Glutamatergic neuron (in vitro differentiated cells): ENCODE measurements at regions not wholly inside any gene's neighbourhood (a gene's known extent, or its start where the extent isn't known, plus 50 kb on each side); places are given as distances from the start of the nearest gene placed in this dataset.

ENCODE experiments used
- DNase-seq: peaks from one replicate; pipeline ENCODE4 v3.0.0; 2022
- H3K27ac Mint-ChIP-seq: one replicate; pipeline ENCODE4 v1.8.0; 2020; ENCODE audit warnings: mild to moderate bottlenecking, mixed read lengths, inconsistent platforms; ENCODE audit not compliant: unreplicated experiment
- H3K27me3 Mint-ChIP-seq: one replicate; pipeline ENCODE4 v1.8.0; 2020; ENCODE audit warnings: mild to moderate bottlenecking, moderate library complexity, mixed read lengths, inconsistent platforms; ENCODE audit not compliant: unreplicated experiment
- H3K36me3 Mint-ChIP-seq: one replicate; pipeline ENCODE4 v1.8.0; 2020; ENCODE audit warnings: mild to moderate bottlenecking, mixed read lengths, inconsistent platforms; ENCODE audit not compliant: unreplicated experiment
- H3K4me1 Mint-ChIP-seq: one replicate; pipeline ENCODE4 v1.8.0; 2020; ENCODE audit warnings: mild to moderate bottlenecking, low read depth, mixed read lengths, inconsistent platforms; ENCODE audit not compliant: unreplicated experiment
- H3K4me3 Mint-ChIP-seq: one replicate; pipeline ENCODE4 v1.8.0; 2020; ENCODE audit warnings: mild to moderate bottlenecking, mixed read lengths, inconsistent platforms; ENCODE audit not compliant: unreplicated experiment
- H3K9me3 Mint-ChIP-seq: one replicate; pipeline ENCODE4 v1.8.0; 2020; ENCODE audit warnings: mild to moderate bottlenecking, moderate library complexity, mixed read lengths, inconsistent platforms; ENCODE audit not compliant: unreplicated experiment
- CTCF ChIP-seq: fragments of 200-600 bp; sonication (generic); IDR thresholded peaks from one replicate; pipeline ENCODE4 v1.5.0; 2021; ENCODE audit not compliant: partially characterized antibody, unreplicated experiment

- no peak for TF ChIP-seq CTCF
- H3K36me3 Mint-ChIP-seq: no peaks in the 10 kb centered on the region
- H3K27ac Mint-ChIP-seq: no peak overlapping the region
- no peaks in the 10 kb centered on the region for H3K4me1 Mint-ChIP-seq
- no peaks in the 10 kb centered on the region for H3K9me3 Mint-ChIP-seq
- H3K27me3 Mint-ChIP-seq: no peaks in the 10 kb centered on the region
- DNase-seq: no peak
- no peak overlapping the region for H3K4me3 Mint-ChIP-seq
Measured at GRCh38 chr14:53764846-53765245, 191.8 kb downstream of the BMP4 start.

- no peak for TF ChIP-seq CTCF
- Mint-ChIP-seq H3K27me3 (no peaks in the 10 kb centered on the region), H3K4me3 (no peak overlapping the region), H3K4me1 (no peaks in the 10 kb centered on the region), H3K27ac (no peak overlapping the region), H3K9me3 (peaks cover 1% of the 10 kb centered on the region), H3K36me3 (no peaks in the 10 kb centered on the region)
- DNase-seq: no peak
Measured at GRCh38 chr14:53758141-53758540, 198.5 kb downstream of the BMP4 start.

GRCh38 chr14:53757732-53758131 lies 198.9 kb downstream of the BMP4 start:
- DNase-seq: no peak
- Mint-ChIP-seq H3K9me3 (peaks cover 1% of the 10 kb centered on the region), H3K4me3 (no peak overlapping the region), H3K27me3 (no peaks in the 10 kb centered on the region), H3K27ac (no peak overlapping the region), H3K4me1 (no peaks in the 10 kb centered on the region), H3K36me3 (no peaks in the 10 kb centered on the region)
- TF ChIP-seq CTCF: no peak

GRCh38 chr14:53751650-53752049 lies 205.0 kb downstream of the BMP4 start:
- Mint-ChIP-seq H3K36me3 (no peaks in the 10 kb centered on the region), H3K27me3 (no peaks in the 10 kb centered on the region), H3K4me3 (no peak overlapping the region), H3K27ac (no peak overlapping the region), H3K4me1 (peaks cover 2% of the 10 kb centered on the region), H3K9me3 (peaks cover 1% of the 10 kb centered on the region)
- DNase-seq: no peak
- TF ChIP-seq CTCF: no peak

GRCh38 chr14:53748691-53749090 lies 207.9 kb downstream of the BMP4 start:
- DNase-seq: no peak
- Mint-ChIP-seq H3K27me3 (no peaks in the 10 kb centered on the region), H3K4me3 (no peak overlapping the region), H3K36me3 (no peaks in the 10 kb centered on the region), H3K4me1 (peaks cover 2% of the 10 kb centered on the region), H3K9me3 (no peaks in the 10 kb centered on the region), H3K27ac (no peak overlapping the region)
- no peak for TF ChIP-seq CTCF
